ENCODE measurements at regions not wholly inside any gene's neighbourhood (a gene's known extent, or its start where the extent isn't known, plus 50 kb on each side); places are given as distances from the start of the nearest gene placed in this dataset.

- TF ChIP-seq CTCF (IDR thresholded peaks at IDR 0.05) (no peak), POLR2AphosphoS5 (IDR thresholded peaks at IDR 0.05; ENCODE audit: insufficient read depth in 1 of 2, low read depth in 1 of 2) (no peak)
Measured at GRCh38 chr10:128687927-128688549, 561.8 kb upstream of the MKI67 start.
